HCT116 (cell line): ENCODE measurements at regions not wholly inside any gene's neighbourhood (a gene's known extent, or its start where the extent isn't known, plus 50 kb on each side); places are given as distances from the start of the nearest gene placed in this dataset.

ENCODE experiments used
- ATAC-seq: fragments of 200-7000 bp; cut with Tn5 transposase; 2 replicates; pipeline ENCODE4 v1.9.1; 2020; ENCODE audit warnings: mild to moderate bottlenecking, moderate library complexity
- BruUV-seq: library from RNA; stranded (reverse); fragments of 400-500 nt; replicated peaks from 2 replicates; lab custom pipeline; 2021; lab: Mats Ljungman, UMichigan
- CTCF ChIA-PET: fragments of 300-600 bp; sonication (Branson Sonifier 250); formaldehyde crosslinking; loops from one replicate; lab custom pipeline; 2021; ENCODE audit warnings: antibody characterized with exemption; lab: Charles Lee
- POLR2A ChIA-PET: fragments of 300-600, 350-600 bp; sonication (Branson Sonifier 250); formaldehyde crosslinking; loops from one replicate; lab custom pipeline; 2021; ENCODE audit warnings: antibody characterized with exemption; lab: Charles Lee
- RAD21 ChIA-PET, 2 experiments: fragments of 300-600 bp; sonication (Branson Sonifier 250); formaldehyde crosslinking; loops; one replicate each; lab custom pipeline; 2023; ENCODE audit warnings: low total read pairs in 2 of 2; ENCODE audit not compliant: uncharacterized antibody in 2 of 2, unreplicated experiment in 2 of 2, low non-redundant PET in 1 of 2; lab: Charles Lee
- DNase-seq: peaks from one replicate; pipeline ENCODE4 v3.0.0-alpha.2; 2010; ENCODE audit warnings: low read depth, low spot score
- H2AFZ ChIP-seq: fragments of 200-600 bp; shearing (Covaris generic), sonication (generic); 2 replicates; pipeline ENCODE4 v1.6.1; 2017; ENCODE audit warnings: low read depth, mixed run types, mixed read lengths, antibody characterized with exemption, low read length; ENCODE audit not compliant: poor library complexity, severe bottlenecking
- H3K27ac ChIP-seq: 2 replicates; pipeline ENCODE4 v1.5.1; 2012; ENCODE audit warnings: low read depth, low read length
- H3K27me3 ChIP-seq: fragments of 200-600 bp; sonication (generic); 2 replicates; pipeline ENCODE4 v1.6.1; 2016; ENCODE audit warnings: mixed run types, low read length, mixed read lengths; ENCODE audit not compliant: insufficient read depth
- H3K36me3 ChIP-seq, 2 experiments: fragments of 200-500 bp in 1 of 2; fragments of 200-600 bp in 1 of 2; sonication (Bioruptor generic) in 1 of 2; sonication (generic) in 1 of 2; 2 replicates each; pipeline versions ENCODE4 v1.5.1 to v1.6.1; 2014 to 2016; ENCODE audit warnings: low read length in 2 of 2, inconsistent platforms in 1 of 2, mixed read lengths in 1 of 2, mixed run types in 1 of 2; ENCODE audit not compliant: insufficient read depth in 2 of 2, control insufficient read depth in 1 of 2
- H3K4me1 ChIP-seq, 2 experiments: fragments of 200-600 bp in 1 of 2; sonication (generic) in 1 of 2; 2 replicates each; pipeline versions ENCODE4 v1.5.1 to v1.6.1; 2012 to 2017; ENCODE audit warnings: low read length in 2 of 2, inconsistent platforms in 1 of 2, mild to moderate bottlenecking in 1 of 2, mixed read lengths in 1 of 2, mixed run types in 1 of 2, moderate library complexity in 1 of 2; ENCODE audit not compliant: insufficient read depth in 2 of 2, control insufficient read depth in 1 of 2
- H3K4me2 ChIP-seq: fragments of 200-600 bp; sonication (generic); 2 replicates; pipeline ENCODE4 v1.6.1; 2017; ENCODE audit warnings: mixed run types, low read length, mixed read lengths
- H3K4me3 ChIP-seq, 2 experiments: fragments of 200-600 bp in 1 of 2; sonication (generic) in 1 of 2; replicated peaks in 1 of 2; 2 replicates each; pipeline ENCODE4 v1.5.1; 2011 to 2016; ENCODE audit warnings: low read length in 2 of 2, control low read depth in 1 of 2, low read depth in 1 of 2, mild to moderate bottlenecking in 1 of 2, mixed read lengths in 1 of 2, mixed run types in 1 of 2
- H3K79me2 ChIP-seq: fragments of 200-600 bp; sonication (generic); 2 replicates; pipeline ENCODE4 v1.6.1; 2017; ENCODE audit warnings: mild to moderate bottlenecking, mixed run types, low read length, moderate library complexity, mixed read lengths; ENCODE audit not compliant: insufficient read depth
- H3K9ac ChIP-seq: fragments of 200-600 bp; sonication (generic); 2 replicates; pipeline ENCODE4 v1.6.1; 2016; ENCODE audit warnings: low read length, mixed read lengths
- H3K9me2 ChIP-seq: fragments of 200-600 bp; sonication (generic), shearing (Covaris generic); 2 replicates; pipeline ENCODE4 v1.6.1; 2017; ENCODE audit warnings: mixed run types, mild to moderate bottlenecking, moderate library complexity; ENCODE audit not compliant: insufficient read depth
- H3K9me3 ChIP-seq, 2 experiments: fragments of 200-500 bp in 1 of 2; fragments of 200-600 bp in 1 of 2; sonication (Bioruptor generic) in 1 of 2; sonication (generic) in 1 of 2; 2 replicates each; pipeline ENCODE4 v1.6.1; 2014 to 2017; ENCODE audit warnings: low read length in 2 of 2, mixed read lengths in 2 of 2, inconsistent platforms in 1 of 2, low read depth in 1 of 2, mild to moderate bottlenecking in 1 of 2, mixed run types in 1 of 2, moderate library complexity in 1 of 2; ENCODE audit not compliant: control insufficient read depth in 1 of 2, insufficient read depth in 1 of 2
- H4K20me1 ChIP-seq: fragments of 200-600 bp; sonication (generic), shearing (Covaris generic); 2 replicates; pipeline ENCODE4 v1.6.1; 2017; ENCODE audit warnings: mixed run types, mild to moderate bottlenecking, moderate library complexity; ENCODE audit not compliant: insufficient read depth
- CBX3 ChIP-seq: IDR thresholded peaks from 2 replicates; pipeline ENCODE4 v1.6.1; 2012; ENCODE audit warnings: low read depth
- CEBPB ChIP-seq: IDR thresholded peaks from 2 replicates; pipeline ENCODE4 v1.6.1; 2012; ENCODE audit warnings: low read depth
- ELF1 ChIP-seq: IDR thresholded peaks from 2 replicates; pipeline ENCODE4 v1.6.1; 2012; ENCODE audit warnings: low read depth, borderline replicate concordance
- EZH2 ChIP-seq: fragments of 200-600 bp; sonication (generic); IDR thresholded peaks from 2 replicates; pipeline ENCODE4 v1.6.1; 2017; ENCODE audit warnings: antibody characterized with exemption, mixed run types
- EZH2phosphoT487 ChIP-seq: fragments of 200-600 bp; IDR thresholded peaks from 2 replicates; pipeline ENCODE4 v1.6.1; 2018; ENCODE audit warnings: antibody characterized with exemption, borderline replicate concordance
- FOSL1 ChIP-seq: IDR thresholded peaks from 2 replicates; pipeline ENCODE4 v1.6.1; 2012; ENCODE audit warnings: low read depth
- JUND ChIP-seq: IDR thresholded peaks from 2 replicates; pipeline ENCODE4 v1.6.1; 2012
- POLR2AphosphoS5 ChIP-seq: IDR thresholded peaks from 2 replicates; pipeline ENCODE4 v1.6.1; 2011; ENCODE audit warnings: mild to moderate bottlenecking, low read depth, low read length, moderate library complexity
- RAD21 ChIP-seq: IDR thresholded peaks from 2 replicates; pipeline ENCODE4 v1.6.1; 2012; ENCODE audit warnings: low read depth, mild to moderate bottlenecking
- SIN3A ChIP-seq: IDR thresholded peaks from 2 replicates; pipeline ENCODE4 v1.6.1; 2012; ENCODE audit warnings: low read depth
- SP1 ChIP-seq: IDR thresholded peaks from 2 replicates; pipeline ENCODE4 v1.6.1; 2012; ENCODE audit warnings: low read depth
- SRF ChIP-seq: IDR thresholded peaks from 2 replicates; pipeline ENCODE4 v1.6.1; 2012; ENCODE audit warnings: low read depth
- ZFX ChIP-seq: fragments of 450-650 bp; IDR thresholded peaks from 2 replicates; pipeline ENCODE4 v1.6.1; 2017
- ZNF274 ChIP-seq: fragments of 200-500 bp; sonication (Bioruptor generic); IDR thresholded peaks from 2 replicates; pipeline ENCODE4 v1.6.1; 2014; ENCODE audit warnings: mild to moderate bottlenecking, low read depth, low read length, inconsistent platforms
- intact Hi-C: fragments of 100-400 bp; cut with micrococcal nuclease; formaldehyde crosslinking; loops from 2 replicates; pipeline ENCODE4 v1.10.0; 2022
- TF ChIP-seq, protein P1 (sequence below): IDR thresholded peaks from 2 replicates; pipeline ENCODE4 v1.6.1; 2012
- TF ChIP-seq, protein P2 (sequence below): IDR thresholded peaks from 2 replicates; pipeline ENCODE4 v1.6.1; 2012; ENCODE audit warnings: low read depth
- TF ChIP-seq, protein P3 (sequence below), 3 experiments: fragments of 200-600 bp in 1 of 3; sonication (generic) in 1 of 3; IDR thresholded peaks in 2 of 3; conservative IDR thresholded peaks in 1 of 3; 2 replicates each; pipeline ENCODE4 v1.5.1; 2012 to 2017; ENCODE audit warnings: low read depth in 2 of 3, low read length in 2 of 3, antibody characterized with exemption in 1 of 3, borderline replicate concordance in 1 of 3, control low read depth in 1 of 3, mild to moderate bottlenecking in 1 of 3, mixed read lengths in 1 of 3, mixed run types in 1 of 3, moderate library complexity in 1 of 3; ENCODE audit not compliant: insufficient read depth in 1 of 3
- TF ChIP-seq, protein P4 (sequence below): IDR thresholded peaks from 2 replicates; pipeline ENCODE4 v1.6.1; 2012

DNA sequence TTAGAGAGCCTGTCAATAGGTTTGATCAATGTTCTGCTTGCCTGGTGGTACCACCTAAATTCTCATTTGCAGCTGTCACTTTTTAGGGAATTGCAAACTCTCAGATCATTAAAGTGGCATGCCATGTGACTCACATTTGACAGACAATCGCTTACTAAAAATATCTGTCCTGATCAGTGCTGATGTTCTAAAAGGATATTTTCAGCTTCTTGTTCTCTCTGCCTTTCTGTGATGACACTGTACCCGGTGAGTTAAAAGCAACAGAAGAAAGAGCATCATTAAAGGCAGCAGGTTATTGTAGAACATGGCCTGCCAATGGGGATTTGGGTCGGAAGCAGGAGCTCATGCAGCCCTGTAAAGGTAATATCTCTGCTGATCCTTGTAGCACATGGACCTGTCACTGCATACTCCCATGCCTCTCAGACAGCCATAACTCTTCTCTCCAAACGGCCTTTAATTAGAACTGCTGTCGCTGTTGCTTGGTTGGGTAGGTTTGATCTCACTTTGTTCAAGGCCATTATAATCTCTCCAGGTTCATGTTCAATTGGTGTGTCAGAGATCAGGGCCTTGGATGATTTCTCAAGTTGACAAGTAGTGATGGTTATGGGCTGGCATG is 441.3 kb upstream of the DEPDC1 start:
- no peaks in the 10 kb centered on the region for H3K9me2 ChIP-seq
- no peaks in the 10 kb centered on the region for H3K79me2 ChIP-seq
- TF ChIP-seq, protein P1, sequence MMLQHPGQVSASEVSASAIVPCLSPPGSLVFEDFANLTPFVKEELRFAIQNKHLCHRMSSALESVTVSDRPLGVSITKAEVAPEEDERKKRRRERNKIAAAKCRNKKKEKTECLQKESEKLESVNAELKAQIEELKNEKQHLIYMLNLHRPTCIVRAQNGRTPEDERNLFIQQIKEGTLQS: no peak
- TF ChIP-seq, protein P2, sequence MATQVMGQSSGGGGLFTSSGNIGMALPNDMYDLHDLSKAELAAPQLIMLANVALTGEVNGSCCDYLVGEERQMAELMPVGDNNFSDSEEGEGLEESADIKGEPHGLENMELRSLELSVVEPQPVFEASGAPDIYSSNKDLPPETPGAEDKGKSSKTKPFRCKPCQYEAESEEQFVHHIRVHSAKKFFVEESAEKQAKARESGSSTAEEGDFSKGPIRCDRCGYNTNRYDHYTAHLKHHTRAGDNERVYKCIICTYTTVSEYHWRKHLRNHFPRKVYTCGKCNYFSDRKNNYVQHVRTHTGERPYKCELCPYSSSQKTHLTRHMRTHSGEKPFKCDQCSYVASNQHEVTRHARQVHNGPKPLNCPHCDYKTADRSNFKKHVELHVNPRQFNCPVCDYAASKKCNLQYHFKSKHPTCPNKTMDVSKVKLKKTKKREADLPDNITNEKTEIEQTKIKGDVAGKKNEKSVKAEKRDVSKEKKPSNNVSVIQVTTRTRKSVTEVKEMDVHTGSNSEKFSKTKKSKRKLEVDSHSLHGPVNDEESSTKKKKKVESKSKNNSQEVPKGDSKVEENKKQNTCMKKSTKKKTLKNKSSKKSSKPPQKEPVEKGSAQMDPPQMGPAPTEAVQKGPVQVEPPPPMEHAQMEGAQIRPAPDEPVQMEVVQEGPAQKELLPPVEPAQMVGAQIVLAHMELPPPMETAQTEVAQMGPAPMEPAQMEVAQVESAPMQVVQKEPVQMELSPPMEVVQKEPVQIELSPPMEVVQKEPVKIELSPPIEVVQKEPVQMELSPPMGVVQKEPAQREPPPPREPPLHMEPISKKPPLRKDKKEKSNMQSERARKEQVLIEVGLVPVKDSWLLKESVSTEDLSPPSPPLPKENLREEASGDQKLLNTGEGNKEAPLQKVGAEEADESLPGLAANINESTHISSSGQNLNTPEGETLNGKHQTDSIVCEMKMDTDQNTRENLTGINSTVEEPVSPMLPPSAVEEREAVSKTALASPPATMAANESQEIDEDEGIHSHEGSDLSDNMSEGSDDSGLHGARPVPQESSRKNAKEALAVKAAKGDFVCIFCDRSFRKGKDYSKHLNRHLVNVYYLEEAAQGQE: no peak
- TF ChIP-seq CEBPB (no peak), SP1 (no peak), JUND (no peak), ZFX (no peak), FOSL1 (no peak), ELF1 (no peak), ZNF274 (no peak), POLR2AphosphoS5 (no peak), CBX3 (no peak), RAD21 (no peak), EZH2phosphoT487 (no peak), SRF (no peak), SIN3A (no peak), EZH2 (no peak)
- TF ChIP-seq, protein P3, sequence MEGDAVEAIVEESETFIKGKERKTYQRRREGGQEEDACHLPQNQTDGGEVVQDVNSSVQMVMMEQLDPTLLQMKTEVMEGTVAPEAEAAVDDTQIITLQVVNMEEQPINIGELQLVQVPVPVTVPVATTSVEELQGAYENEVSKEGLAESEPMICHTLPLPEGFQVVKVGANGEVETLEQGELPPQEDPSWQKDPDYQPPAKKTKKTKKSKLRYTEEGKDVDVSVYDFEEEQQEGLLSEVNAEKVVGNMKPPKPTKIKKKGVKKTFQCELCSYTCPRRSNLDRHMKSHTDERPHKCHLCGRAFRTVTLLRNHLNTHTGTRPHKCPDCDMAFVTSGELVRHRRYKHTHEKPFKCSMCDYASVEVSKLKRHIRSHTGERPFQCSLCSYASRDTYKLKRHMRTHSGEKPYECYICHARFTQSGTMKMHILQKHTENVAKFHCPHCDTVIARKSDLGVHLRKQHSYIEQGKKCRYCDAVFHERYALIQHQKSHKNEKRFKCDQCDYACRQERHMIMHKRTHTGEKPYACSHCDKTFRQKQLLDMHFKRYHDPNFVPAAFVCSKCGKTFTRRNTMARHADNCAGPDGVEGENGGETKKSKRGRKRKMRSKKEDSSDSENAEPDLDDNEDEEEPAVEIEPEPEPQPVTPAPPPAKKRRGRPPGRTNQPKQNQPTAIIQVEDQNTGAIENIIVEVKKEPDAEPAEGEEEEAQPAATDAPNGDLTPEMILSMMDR (IDR thresholded peaks at IDR 0.05 in 2 of 3, conservative IDR thresholded peaks at IDR 0.05 in 1 of 3; ENCODE audit: borderline replicate concordance in 1 of 3, insufficient read depth in 1 of 3, low read depth in 2 of 3, low read length in 2 of 3): no peak
- TF ChIP-seq, protein P4, sequence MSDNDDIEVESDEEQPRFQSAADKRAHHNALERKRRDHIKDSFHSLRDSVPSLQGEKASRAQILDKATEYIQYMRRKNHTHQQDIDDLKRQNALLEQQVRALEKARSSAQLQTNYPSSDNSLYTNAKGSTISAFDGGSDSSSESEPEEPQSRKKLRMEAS: no peak
- no peaks in the 10 kb centered on the region for H3K36me3 ChIP-seq
- ChIA-PET CTCF (no interaction called here), POLR2A (no interaction called here), RAD21 (no interaction called here)
- H3K4me3 ChIP-seq: no peak overlapping the region
- no peak for ATAC-seq
- no peaks in the 10 kb centered on the region for H3K9me3 ChIP-seq
- no peaks in the 10 kb centered on the region for H3K27me3 ChIP-seq
- BruUV-seq: no TSS peak
- no peak overlapping the region for H3K4me2 ChIP-seq
- H3K9ac ChIP-seq: no peak overlapping the region
- intact Hi-C loops: no loop called here
- no peak overlapping the region for H2AFZ ChIP-seq
- DNase-seq: no peak
- no peak overlapping the region for H3K27ac ChIP-seq
- no peaks in the 10 kb centered on the region for H3K4me1 ChIP-seq
- H4K20me1 ChIP-seq: no peaks in the 10 kb centered on the region
